PC-9 (cell line): ENCODE measurements at regions not wholly inside any gene's neighbourhood (a gene's known extent, or its start where the extent isn't known, plus 50 kb on each side); places are given as distances from the start of the nearest gene placed in this dataset.

Experiments used
- CTCF ChIP-seq: fragments of 200-600 bp; sonication (generic); conservative IDR thresholded peaks from 2 replicates; pipeline ENCODE4 v1.6.1; 2017; ENCODE audit warnings: mixed run types, antibody characterized with exemption, mild to moderate bottlenecking, moderate library complexity
- EZH2 ChIP-seq: fragments of 200-600 bp; sonication (generic); IDR thresholded peaks from 2 replicates; pipeline ENCODE4 v1.8.0; 2017; ENCODE audit warnings: antibody characterized with exemption, low read depth

- TF ChIP-seq CTCF (no peak), EZH2 (no peak)
These were observed 132.9 kb downstream of the FAM204A start for GRCh38 chr10:118209215-118209614.
